MCF 10A (cell line): ENCODE measurements at regions not wholly inside any gene's neighbourhood (a gene's known extent, or its start where the extent isn't known, plus 50 kb on each side); places are given as distances from the start of the nearest gene placed in this dataset.
A peak's percentile ranks its signal among the peaks of the same experiment; 100 is the strongest.

Experiments used
- BruUV-seq: library from RNA; stranded (reverse); fragments of 400-500 nt; replicated peaks from 2 replicates; lab custom pipeline; 2021; lab: Mats Ljungman, UMichigan
- CTCF ChIA-PET: fragments of 300-600 bp; sonication (Branson Sonifier 250); formaldehyde crosslinking; extraction: SDS; loops from one replicate; lab custom pipeline; 2021; ENCODE audit warnings: antibody characterized with exemption, inconsistent platforms; lab: Yijun Ruan, JAX
- POLR2A ChIA-PET: fragments of 300-600, 350-650 bp; sonication (Branson Sonifier 250); formaldehyde crosslinking; extraction: SDS; loops from one replicate; lab custom pipeline; 2020; ENCODE audit warnings: antibody characterized with exemption, inconsistent platforms; lab: Yijun Ruan, JAX
- DNase-seq: peaks from one replicate; pipeline ENCODE4 v3.0.0-alpha.2; 2018; ENCODE audit not compliant: unreplicated experiment
- H3K27ac Mint-ChIP-seq: one replicate; pipeline ENCODE4 v1.8.0; 2022; ENCODE audit warnings: mild to moderate bottlenecking, low read depth, mixed read lengths; ENCODE audit not compliant: unreplicated experiment
- H3K27me3 Mint-ChIP-seq: one replicate; pipeline ENCODE4 v1.8.0; 2022; ENCODE audit warnings: mixed read lengths; ENCODE audit not compliant: insufficient read depth, unreplicated experiment
- H3K36me3 Mint-ChIP-seq: one replicate; pipeline ENCODE4 v1.8.0; 2022; ENCODE audit warnings: mild to moderate bottlenecking, moderate library complexity, mixed read lengths; ENCODE audit not compliant: insufficient read depth, unreplicated experiment
- H3K4me1 Mint-ChIP-seq: one replicate; pipeline ENCODE4 v1.8.0; 2022; ENCODE audit warnings: mixed read lengths; ENCODE audit not compliant: insufficient read depth, unreplicated experiment
- H3K4me3 Mint-ChIP-seq: one replicate; pipeline ENCODE4 v1.8.0; 2022; ENCODE audit warnings: mild to moderate bottlenecking, moderate library complexity, mixed read lengths; ENCODE audit not compliant: unreplicated experiment
- H3K9me3 Mint-ChIP-seq: one replicate; pipeline ENCODE4 v1.8.0; 2022; ENCODE audit warnings: mixed read lengths; ENCODE audit not compliant: unreplicated experiment
- CTCF ChIP-seq: fragments of 200-600 bp; IDR thresholded peaks from one replicate; pipeline ENCODE4 v1.8.0; 2022; ENCODE audit warnings: antibody characterized with exemption, mild to moderate bottlenecking; ENCODE audit not compliant: unreplicated experiment
- intact Hi-C: fragments of 100-400 bp; cut with micrococcal nuclease; formaldehyde crosslinking; loops from 2 replicates; pipeline ENCODE4 v1.14.1; 2022

GRCh38 chr2:16777123-16777870, 111.7 kb upstream of the CYRIA start:
- TF ChIP-seq CTCF = no peak
- intact Hi-C loops = loop anchor here (10.0 kb wide), 1 partner anchor 868 kb away; no protein-coding TSS in a partner anchor
- Mint-ChIP-seq H3K27me3 (no peaks in the 10 kb centered on the region), H3K27ac (no peak overlapping the region), H3K36me3 (no peaks in the 10 kb centered on the region), H3K4me1 (peaks cover 10% of the 10 kb centered on the region), H3K9me3 (no peaks in the 10 kb centered on the region), H3K4me3 (no peak overlapping the region)
- DNase-seq = no peak
- ChIA-PET POLR2A (no interaction called here), CTCF (interaction anchor here (2.6 to 9.7 kb wide), 3 partner anchors 164 to 532 kb away, joined by 7 to 160 read pairs (median 19); no protein-coding TSS in a partner anchor)
- BruUV-seq = no TSS peak

GRCh38 chr2:16775899-16776231, 110.2 kb upstream of the CYRIA start:
- POLR2A ChIA-PET = interaction anchor here (0.6 to 0.7 kb wide), 2 partner anchors 353 to 425 kb away, joined by 3 read pairs; no protein-coding TSS in a partner anchor
- H3K4me3 Mint-ChIP-seq = no peak overlapping the region
- CTCF ChIA-PET = interaction anchor here (0.6 to 9.7 kb wide), 11 partner anchors 13 to 895 kb away, joined by 3 to 160 read pairs (median 3); no protein-coding TSS in a partner anchor
- BruUV-seq = no TSS peak
- no peak for DNase-seq
- no peaks in the 10 kb centered on the region for H3K9me3 Mint-ChIP-seq
- H3K27ac Mint-ChIP-seq = no peak overlapping the region
- no peaks in the 10 kb centered on the region for H3K27me3 Mint-ChIP-seq
- no peak for TF ChIP-seq CTCF
- intact Hi-C loops = loop anchor here (10.0 kb wide), 1 partner anchor 869 kb away; no protein-coding TSS in a partner anchor
- H3K4me1 Mint-ChIP-seq = peaks cover 10% of the 10 kb centered on the region
- no peaks in the 10 kb centered on the region for H3K36me3 Mint-ChIP-seq

DNA sequence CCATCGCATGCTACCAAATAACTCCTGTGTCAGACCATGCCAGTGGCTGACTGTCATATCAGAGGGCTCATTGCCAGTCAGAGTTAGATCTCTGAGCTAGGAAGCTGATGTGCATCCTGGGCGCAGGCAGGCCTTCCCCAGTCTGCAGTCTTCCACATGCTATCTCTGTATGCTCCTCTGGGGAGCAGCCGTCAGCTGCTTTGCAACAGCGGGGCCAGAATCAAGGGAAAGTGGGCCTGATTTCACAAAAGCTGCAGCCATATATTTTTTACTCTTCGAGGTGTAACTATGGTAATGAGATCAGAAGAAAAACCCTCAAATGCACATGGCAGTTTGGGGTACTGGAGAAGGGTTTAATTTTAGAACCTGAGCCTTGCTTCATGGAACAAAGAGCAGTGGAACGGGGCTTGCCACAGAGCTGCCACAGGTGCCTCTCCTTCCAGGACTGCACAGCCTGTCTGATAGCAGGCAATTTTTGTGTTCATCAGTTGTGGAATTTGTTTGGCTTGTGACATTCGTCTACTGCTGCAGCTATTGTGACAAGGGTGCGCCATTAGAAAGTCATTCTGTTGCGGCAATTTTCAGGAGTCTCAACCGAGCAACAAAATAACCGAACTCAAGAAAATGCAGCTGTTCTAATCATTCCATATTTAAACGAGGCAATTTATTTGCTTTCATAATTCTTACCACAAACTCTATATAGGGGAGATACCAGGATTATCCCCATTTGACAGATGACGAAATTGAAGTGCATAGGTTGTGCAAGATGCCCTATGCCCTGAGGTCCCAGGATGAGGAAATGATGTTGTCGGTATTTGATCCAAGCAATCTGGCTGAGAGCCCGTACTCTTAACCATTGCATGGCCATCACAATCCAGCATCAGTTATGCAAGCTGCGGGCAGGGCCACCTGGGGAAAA, 109.6 kb upstream of the CYRIA start:
- ChIA-PET POLR2A (interaction anchor here (0.6 to 0.7 kb wide), 2 partner anchors 353 to 424 kb away, joined by 3 read pairs; no protein-coding TSS in a partner anchor), CTCF (interaction anchor here (0.6 to 9.7 kb wide), 14 partner anchors 10 to 896 kb away, joined by 3 to 160 read pairs (median 3); no protein-coding TSS in a partner anchor)
- no peaks in the 10 kb centered on the region for H3K36me3 Mint-ChIP-seq
- no TSS peak for BruUV-seq
- H3K9me3 Mint-ChIP-seq = no peaks in the 10 kb centered on the region
- no peak for TF ChIP-seq CTCF
- intact Hi-C loops = loop anchor here (10.0 kb wide), 1 partner anchor 870 kb away; no protein-coding TSS in a partner anchor
- DNase-seq = peak; percentile 98
- no peak overlapping the region for H3K27ac Mint-ChIP-seq
- peaks cover 10% of the 10 kb centered on the region for H3K4me1 Mint-ChIP-seq
- H3K27me3 Mint-ChIP-seq = peaks cover 4% of the 10 kb centered on the region
- H3K4me3 Mint-ChIP-seq = no peak overlapping the region
